Right ventricle myocardium inferior (tissue), 1 donor: ENCODE measurements at regions not wholly inside any gene's neighbourhood (a gene's known extent, or its start where the extent isn't known, plus 50 kb on each side); places are given as distances from the start of the nearest gene placed in this dataset.
"Not testable (repeated sequence)": the region's sequence is repeated elsewhere in the genome, so short reads cannot be mapped to it uniquely, and the experiment has no call there.

Experiments used
- ATAC-seq: fragments of 200-7000 bp; cut with Tn5 transposase; one replicate; pipeline ENCODE4 v1.9.1; 2020; ENCODE audit warnings: mild to moderate bottlenecking, moderate library complexity
- DNase-seq: peaks from one replicate; pipeline ENCODE4 v3.0.0; 2021; ENCODE audit errors: missing footprints
- intact Hi-C: fragments of 100-400 bp; cut with DNase I; formaldehyde crosslinking; loops from one replicate; pipeline ENCODE4 v1.11.0; 2022
- donor health status: DM: no; HTN: yes; CAD: no; lungs with severe emphysema.

DNA sequence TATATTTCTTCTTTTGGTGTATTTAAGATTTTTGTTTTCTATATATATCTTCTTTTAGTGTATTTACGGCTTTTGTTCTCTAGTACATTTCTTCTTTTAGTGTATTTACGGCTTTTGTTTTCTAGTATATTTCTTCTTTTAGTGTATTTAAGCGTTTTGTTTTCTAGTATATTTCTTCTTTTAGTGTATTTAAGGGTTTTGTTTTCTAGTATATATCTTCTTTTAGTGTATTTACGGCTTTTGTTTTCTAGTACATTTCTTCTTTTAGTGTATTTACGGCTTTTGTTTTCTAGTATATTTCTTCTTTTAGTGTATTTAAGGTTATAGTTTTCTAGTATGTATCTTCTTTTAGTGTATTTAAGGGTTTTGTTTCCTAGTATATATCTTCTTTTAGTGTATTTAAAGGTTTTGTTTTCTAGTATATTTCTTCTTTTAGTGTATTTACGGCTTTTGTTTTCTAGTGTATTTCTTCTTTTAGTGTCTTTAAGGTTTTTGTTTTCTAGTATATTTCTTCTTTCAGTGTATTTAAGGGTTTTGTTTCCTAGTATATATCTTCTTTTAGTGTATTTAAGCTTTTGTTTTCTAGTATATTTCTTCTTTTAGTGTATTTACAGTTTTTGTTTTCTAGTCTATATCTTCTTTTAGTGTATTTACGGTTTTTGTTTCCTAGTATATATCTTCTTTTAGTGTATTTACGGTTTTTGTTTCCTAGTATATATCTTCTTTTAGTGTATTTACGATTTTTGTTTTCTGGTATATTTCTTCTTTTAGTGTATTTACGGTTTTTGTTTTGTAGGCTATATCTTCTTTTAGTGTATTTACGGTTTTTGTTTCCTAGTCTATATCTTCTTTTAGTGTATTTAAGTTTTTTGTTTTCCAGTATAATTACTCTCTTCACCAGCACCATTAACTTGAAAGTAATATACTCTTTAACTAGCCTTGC, 249.4 kb downstream of the SHOX start:
- DNase-seq, ATAC-seq, intact Hi-C loops: not testable (repeated sequence)

DNA sequence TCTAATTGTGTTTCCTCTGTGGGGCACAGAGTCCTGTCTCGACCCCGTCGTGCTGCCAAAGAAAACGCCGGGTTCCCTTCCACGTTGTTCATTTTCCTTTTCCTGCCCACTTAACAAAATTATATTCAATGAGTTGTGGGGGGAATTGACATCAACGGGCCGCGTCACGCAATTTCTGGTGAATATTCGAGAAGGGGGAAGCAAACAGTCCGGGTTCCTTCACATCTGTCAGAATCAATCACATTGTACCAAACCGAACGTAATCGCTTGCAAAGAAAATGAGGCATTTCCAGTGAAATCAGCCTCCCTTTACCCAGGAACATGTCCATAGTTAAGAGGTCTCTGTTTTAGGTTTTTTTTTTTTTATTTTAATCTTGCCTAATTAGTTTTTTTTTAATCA, 243.5 kb downstream of the SHOX start:
- ATAC-seq (no peak), DNase-seq (no peak)
- intact Hi-C loops: no loop called here

DNA sequence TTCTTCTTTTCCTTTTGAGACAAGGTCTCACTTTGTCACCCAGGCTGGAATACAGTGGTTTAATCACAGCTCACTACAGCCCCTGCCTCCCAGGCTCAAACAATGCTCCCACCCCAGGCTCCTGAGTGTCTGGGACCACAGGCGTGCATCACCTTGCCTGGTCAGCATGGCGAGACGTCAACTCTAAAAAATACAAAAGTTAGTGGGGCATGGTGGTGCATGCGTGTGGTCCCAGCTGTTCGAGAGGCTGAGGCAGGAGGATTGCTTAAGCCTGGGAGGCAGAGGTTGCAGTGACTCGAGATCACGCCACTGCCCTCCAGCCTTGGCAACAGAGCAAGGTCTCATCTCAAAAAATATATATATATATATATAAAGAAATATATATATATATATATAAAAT, 242.4 kb downstream of the SHOX start:
- DNase-seq (no peak), ATAC-seq (no peak)
- intact Hi-C loops: no loop called here

DNA sequence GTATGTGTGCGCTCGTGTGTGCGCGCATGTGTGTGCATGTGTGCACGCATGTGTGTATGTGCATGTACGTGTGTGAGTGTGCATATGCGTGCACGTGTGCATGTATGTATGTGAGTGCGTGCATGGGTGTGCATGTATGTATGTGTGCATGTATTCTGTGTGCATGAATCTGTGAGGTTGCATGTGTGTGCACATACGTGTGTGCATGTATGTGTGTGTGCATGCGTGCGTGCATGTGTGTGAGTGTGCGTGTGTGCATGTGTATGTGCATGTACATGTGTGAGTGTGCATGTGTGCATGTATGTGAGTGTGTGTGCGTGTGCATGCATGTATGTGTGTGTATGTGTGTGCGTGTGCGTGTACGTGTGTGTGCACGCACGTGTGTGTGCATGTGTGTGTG, 241.5 kb downstream of the SHOX start:
- ATAC-seq (no peak), DNase-seq (no peak)
- intact Hi-C loops: no loop called here

DNA sequence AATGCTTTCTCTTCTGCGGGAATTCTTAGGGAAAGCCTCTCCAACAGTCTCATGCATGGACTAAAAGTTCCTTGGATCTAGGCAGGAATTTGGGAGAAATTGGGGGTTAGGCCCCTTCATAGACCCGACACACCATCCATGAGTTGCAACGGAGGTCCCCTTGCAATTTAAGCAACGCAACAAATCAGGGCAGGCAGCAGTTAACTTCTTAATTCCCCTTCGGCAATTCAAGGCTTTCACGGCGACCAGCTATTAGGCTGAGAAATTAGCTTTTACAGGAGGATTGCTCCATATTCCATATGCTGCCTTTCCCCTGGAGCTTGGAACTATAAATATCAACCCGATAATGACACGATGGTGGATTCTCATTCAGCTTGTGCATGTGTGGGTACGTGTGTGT, 241.0 kb downstream of the SHOX start:
- intact Hi-C loops: no loop called here
- no peak for DNase-seq
- no peak for ATAC-seq

DNA sequence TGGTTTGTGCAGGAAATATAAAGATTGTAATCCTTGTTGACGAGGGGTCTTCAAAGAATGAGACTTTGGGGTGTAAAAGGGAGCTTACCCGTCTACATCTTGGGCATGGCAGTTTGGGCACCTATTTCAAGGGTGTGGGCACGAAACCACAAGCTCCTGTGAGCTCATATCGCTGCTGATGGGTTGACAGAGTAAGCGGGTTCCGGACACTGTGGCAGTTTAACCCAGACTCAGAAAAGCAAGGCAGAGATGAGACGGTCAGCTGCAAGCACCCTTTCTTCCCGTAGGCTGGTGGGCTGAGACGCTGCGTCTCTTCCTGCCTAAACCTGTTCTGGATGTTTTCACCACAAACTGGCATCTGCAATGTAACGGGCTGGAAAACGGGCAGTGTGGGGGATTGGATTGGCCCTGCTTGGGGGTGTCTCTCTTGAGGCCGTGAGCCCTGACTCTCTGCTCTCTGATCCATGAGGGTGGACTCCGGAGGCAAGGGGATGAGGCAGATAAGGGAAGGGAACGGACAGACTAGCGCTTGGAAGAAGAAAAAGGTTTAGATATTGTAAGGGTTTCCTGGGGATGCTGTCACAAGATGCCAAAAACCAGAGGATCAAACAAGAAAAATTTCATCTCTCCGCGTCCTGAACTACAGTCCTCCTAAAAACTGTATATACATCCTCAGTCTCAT, 237.5 kb downstream of the SHOX start:
- intact Hi-C loops: no loop called here
- DNase-seq: peak; percentile 23

DNA sequence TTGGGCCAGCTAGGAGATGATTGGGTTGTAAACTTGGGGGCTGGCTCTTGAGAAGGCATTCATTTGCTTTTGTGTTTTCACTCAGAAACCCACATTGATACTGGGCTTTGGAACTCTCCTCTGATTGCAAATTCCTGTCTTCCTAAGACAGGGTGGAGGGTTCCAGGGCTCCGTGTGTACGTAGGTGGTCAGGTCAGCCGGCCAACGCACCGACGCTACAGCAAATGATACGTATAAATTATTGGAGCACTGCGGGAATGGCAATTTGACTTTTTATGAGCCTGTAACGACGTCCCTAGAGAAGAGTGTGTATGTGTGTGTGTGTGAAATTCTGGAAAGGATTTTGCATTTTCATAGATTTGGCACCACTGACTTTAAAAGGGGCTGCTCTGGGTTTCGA, 236.9 kb downstream of the SHOX start:
- intact Hi-C loops: no loop called here
- no peak for ATAC-seq

More for the DNA sequence above, 237.5 kb downstream of the SHOX start:
- ATAC-seq: no peak

DNA sequence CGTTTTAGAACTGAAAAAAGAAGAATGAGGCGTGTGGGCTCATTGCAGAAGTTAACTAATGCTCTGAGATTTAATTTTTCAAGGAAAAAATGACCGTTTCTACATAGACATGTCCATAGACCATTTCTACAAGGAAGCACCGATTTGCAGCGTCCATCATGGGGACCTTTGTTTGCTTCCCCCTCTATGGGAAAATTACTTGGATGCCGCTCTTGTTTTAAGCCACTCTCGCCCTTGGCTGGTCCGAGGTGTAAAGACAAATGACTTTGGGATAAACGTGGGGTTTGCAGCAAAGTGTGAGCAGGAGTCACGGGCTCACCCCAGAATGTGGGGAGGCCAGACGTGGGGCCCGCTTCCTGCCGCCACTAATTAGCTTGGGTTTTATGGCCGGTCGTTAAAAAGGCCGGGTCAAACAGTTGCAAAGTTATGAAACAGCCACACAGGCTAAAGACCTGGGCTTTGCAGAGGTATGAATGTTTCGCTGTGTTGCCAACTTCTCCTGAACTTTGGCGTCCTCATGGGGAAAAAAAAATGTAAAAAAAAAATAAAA, 235.9 kb downstream of the SHOX start:
- DNase-seq (no peak), ATAC-seq (no peak)
- intact Hi-C loops: no loop called here

More for the DNA sequence above, 236.9 kb downstream of the SHOX start:
- peak; percentile 30 for DNase-seq

DNA sequence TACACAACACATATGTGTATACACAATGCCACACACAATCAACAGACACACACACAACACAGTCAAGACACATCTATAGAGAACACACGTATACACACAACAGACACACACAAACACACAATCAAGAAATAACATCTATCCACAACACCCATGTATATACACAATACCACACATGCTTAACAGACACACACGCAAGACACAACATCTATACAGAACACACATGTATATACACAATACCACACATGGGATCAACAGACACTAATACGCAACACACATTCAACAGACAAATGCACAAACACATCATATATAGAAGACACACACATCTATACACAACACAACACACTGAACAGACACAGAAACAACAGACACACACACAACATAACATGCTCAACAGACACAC, 234.8 kb downstream of the SHOX start:
- ATAC-seq (no peak), DNase-seq (no peak)
- intact Hi-C loops: no loop called here

DNA sequence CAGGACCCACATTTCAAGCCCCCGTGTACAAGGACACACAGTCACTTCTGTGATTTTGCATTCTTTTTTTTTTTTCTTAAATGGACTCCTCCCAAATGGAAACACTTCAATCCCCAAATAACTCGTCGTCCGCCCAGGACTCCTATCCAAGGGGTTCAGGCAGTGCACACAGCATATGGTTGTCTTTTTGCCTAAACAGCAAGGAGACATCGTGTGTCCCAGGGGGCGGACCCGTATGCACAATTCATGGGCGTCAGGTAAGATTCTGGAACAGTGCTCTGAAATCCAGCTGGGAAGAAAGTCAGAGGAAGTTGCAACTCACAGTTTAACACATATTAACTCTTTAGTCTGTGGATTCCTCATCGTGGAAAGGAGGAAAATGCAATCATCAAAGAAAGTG, 231.3 kb downstream of the SHOX start:
- ATAC-seq (no peak), DNase-seq (no peak)
- intact Hi-C loops: no loop called here

DNA sequence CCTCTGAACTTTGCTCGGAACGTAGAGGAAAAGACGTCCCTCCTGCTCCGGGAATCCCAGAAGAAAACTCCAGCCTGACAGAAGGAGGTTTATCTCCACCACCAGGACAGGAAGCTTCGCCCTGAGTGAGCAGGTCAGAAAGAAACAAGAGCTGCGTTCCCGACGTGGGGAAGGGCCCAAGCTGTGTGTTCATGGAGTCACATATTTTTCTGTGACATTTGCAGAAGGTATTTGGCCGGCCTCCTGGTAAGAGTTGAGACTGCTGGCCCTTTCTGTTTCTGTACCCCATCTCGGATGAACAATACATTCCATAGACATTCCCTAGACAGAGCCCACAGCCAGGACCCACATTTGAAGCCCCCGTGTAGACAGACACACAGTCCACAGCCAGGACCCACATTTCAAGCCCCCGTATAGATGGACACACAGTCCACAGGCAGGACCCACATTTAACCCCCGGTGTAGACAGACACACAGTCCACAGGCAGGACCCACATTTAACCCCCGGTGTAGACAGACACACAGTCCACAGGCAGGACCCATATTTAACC, 230.8 kb downstream of the SHOX start:
- DNase-seq (peak; percentile 41), ATAC-seq (no peak)
- intact Hi-C loops: no loop called here

DNA sequence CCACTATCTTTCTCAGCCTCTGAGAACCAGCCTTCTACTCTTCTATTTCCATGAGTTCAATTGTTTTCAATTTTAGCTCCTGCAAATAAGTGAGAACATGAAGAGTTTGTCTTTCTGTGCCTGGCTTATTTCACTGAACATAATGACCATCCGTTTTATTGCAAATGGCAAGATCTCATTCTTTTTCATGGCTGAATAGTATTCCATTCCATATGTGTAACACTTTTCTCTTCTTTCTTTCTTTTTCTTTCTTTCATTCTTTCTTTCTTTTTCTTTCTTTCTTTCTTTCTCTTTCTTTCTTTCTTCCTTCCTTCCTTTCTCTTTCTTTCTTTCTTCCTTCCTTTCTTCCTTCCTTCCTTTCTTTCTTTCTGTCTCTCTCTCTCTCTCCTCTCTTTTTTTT, 228.7 kb downstream of the SHOX start:
- DNase-seq (no peak), ATAC-seq (no peak)
- intact Hi-C loops: no loop called here

DNA sequence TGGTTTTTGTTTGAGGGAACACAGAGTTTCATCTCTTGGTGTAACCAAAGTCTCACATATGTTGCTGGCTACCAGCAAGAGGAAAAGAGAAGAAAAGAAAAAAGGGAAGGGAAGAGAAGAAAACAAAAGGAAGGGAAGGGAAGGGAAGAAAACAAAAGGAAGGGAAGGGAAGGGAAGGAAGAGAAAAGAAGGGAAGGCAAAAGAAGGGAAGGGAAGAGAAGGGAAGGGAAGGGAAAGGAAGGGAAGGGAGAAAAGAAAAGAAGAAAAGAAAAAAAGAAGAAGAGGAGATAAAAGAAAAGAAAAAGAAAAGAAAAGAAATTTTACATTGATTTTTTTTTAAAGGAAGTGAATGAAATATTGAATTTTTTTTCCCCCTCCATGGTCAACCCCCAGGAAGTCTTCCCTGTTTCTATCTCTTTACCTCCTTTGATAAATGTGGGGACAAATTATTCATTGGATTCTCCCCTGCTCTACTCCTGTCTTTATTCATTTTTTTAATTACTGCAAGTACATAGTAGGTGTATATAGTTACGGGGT, 228.0 kb downstream of the SHOX start:
- no peak for DNase-seq
- intact Hi-C loops: no loop called here
- no peak for ATAC-seq

DNA sequence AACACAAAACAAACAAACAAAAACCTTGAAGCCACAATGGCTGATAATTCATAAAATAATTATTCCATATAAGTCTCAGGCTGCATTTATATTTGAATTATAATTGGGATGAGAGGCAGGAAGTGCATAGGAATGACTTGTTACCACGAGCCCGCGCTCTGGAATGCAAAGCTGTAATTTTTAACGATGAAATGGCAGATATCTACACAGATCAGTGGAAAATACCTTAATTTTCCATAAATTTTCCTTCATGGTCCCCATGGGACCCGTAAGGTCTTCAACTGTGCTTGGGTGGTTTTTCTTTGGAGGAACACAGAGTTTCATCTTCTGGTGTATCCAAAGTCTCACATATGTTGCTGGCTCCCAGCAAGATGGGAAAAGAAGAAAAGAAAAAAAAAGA, 226.8 kb downstream of the SHOX start:
- intact Hi-C loops: no loop called here
- DNase-seq (no peak), ATAC-seq (no peak)

DNA sequence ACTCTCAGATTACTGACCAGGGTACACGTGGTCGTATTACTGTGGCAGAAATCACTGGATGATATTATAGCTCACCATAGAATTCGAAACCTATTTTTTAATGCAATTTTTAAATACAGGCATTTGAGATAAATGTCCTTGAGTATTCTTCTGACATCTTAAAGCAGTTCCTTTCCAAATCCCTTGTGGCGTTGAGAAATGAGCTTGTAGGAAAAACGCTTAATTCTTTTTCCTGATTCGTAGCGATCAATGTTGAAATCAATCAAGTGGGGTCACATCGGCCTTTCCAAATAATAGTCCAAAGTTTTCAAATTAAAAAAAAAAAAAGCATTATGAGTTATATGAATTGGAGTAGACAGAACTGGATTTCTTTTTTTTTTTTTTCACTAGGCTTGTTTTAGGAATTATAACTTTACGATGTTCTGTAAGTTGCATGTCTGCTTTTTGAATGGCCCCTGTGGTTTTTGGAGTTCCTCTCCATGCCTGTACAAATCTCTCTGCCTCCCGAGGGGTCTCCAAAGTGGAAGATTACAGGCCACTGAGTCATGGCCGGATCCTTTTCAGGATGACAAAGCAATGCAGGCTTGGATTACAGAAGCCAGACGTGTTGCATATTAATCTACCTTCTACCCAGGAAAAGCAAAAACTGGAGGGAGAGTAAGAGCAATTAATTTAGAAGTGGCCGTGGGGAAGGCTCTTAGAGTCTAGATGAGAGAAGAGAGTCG, 226.1 kb downstream of the SHOX start:
- ATAC-seq: no peak

DNA sequence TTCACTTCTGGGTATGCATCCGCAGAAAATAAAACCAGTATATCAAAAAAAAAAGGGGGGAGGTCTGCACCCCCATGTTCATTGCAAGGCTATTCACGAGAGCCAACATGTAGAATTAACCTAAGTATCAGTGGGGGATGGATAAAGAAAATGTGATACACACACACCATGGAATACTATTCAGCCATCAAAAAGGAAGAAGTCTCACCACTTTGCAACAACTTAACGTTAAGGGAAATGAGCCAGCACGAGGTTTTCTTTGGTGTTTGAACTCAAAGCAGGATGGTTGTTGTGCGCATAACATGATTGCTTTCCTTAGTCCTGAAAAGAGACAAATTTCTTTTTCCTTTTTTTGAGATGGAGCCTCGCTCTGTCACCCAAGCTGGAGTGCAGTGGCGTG, 222.7 kb downstream of the SHOX start:
- intact Hi-C loops: no loop called here
- DNase-seq (no peak), ATAC-seq (no peak)

More for the DNA sequence above, 226.1 kb downstream of the SHOX start:
- intact Hi-C loops: no loop called here
- no peak for DNase-seq

DNA sequence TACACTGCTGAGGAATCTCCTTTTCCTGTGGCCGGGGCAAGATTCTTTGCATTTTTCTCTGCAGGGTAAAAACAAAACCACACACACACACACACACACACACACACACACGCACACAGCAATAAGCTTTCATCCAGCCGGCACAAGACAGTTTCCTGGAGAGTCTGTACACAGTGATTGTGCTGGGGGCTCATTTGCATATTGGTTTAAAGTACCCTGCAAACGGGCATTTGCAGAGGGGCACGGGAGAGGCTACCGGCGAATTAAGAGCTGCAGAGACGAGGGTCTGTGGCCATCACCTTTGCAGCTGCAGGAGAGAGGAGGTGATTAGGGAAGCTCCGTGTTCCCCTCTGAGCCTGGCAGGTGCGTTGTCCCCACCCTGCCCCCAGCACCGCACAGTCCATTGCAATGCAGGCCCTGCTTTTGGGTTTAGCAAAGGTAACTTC, 219.9 kb downstream of the SHOX start:
- intact Hi-C loops: no loop called here
- ATAC-seq: no peak
- DNase-seq: no peak

DNA sequence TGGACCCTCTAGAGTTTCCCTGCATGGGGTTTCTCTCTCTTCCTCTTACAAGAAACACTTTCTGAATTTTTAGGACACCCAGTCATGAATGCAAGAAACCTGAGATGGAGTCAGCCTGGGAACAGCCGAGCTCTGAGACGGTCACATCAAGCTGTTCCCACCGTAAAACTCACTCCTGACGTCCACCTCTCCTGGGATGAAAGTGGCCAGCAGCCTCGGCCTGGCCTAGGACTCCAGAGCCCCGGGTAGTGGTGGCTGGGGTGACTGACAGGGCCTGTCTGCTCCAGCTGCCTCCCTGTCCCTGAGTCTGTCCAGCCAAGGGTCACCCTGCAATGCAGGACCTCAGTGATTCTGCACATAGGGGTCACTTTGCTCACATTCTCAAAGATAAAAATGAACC, 217.8 kb downstream of the SHOX start:
- intact Hi-C loops: no loop called here
- ATAC-seq: no peak

DNA sequence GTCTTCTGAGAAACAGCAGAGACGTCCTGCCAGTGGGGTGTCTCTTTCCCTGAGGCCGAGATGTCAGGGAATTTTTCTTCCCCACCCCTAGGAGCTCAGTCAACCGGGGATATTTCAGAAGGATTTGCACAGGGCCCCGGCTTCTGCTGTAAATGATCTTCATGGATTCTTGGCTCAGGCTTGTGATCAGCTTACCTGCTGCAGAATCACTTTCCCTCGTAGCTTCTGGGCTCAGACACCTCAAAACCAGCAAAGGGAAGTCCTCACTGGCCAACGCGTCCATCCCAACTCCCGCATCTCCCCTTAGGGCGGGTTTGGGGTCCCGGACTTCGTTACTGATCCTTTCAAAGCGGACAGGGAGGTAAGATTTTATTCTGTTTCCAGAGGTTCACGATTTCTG, 212.7 kb downstream of the SHOX start:
- intact Hi-C loops: no loop called here
- no peak for DNase-seq
- no peak for ATAC-seq

More for the DNA sequence above, 217.8 kb downstream of the SHOX start:
- DNase-seq: no peak
